Keratinocyte (primary cell): ENCODE measurements at regions not wholly inside any gene's neighbourhood (a gene's known extent, or its start where the extent isn't known, plus 50 kb on each side); places are given as distances from the start of the nearest gene placed in this dataset.

Source experiments
- DNase-seq: peaks from one replicate; pipeline ENCODE4 v3.0.0-alpha.2; 2011; ENCODE audit warnings: low read depth, missing footprints, low spot score
- FAIRE-seq: peaks from 2 replicates; lab custom pipeline; 2011; peaks lifted over from hg19 to GRCh38; lab: Jason Lieb, UNC
- H2AFZ ChIP-seq: 2 replicates; pipeline ENCODE4 v1.6.0; 2012; ENCODE audit warnings: low read length, control low read depth, inconsistent platforms; ENCODE audit not compliant: control insufficient read depth
- H3K27ac ChIP-seq: 2 replicates; pipeline ENCODE4 v1.5.1; 2011; ENCODE audit warnings: low read length; ENCODE audit not compliant: control insufficient read depth, insufficient read depth
- H3K27me3 ChIP-seq: 3 replicates; pipeline ENCODE4 v1.6.0; 2011; ENCODE audit warnings: low read length; ENCODE audit not compliant: control insufficient read depth, insufficient read depth; ENCODE audit errors: extremely low read depth
- H3K36me3 ChIP-seq, 2 experiments: 2 replicates in 1 of 2; 3 replicates in 1 of 2; pipeline ENCODE4 v1.5.1; 2011; ENCODE audit warnings: low read length in 2 of 2, mild to moderate bottlenecking in 1 of 2; ENCODE audit not compliant: control insufficient read depth in 2 of 2, insufficient read depth in 2 of 2; ENCODE audit errors: extremely low read depth in 1 of 2
- H3K4me1 ChIP-seq: 3 replicates; pipeline ENCODE4 v1.5.1; 2011; ENCODE audit warnings: low read length; ENCODE audit not compliant: control insufficient read depth, insufficient read depth; ENCODE audit errors: extremely low read depth
- H3K4me2 ChIP-seq: 3 replicates; pipeline ENCODE4 v1.6.0; 2011; ENCODE audit warnings: low read depth, low read length; ENCODE audit not compliant: control insufficient read depth, insufficient read depth; ENCODE audit errors: extremely low read depth
- H3K4me3 ChIP-seq, 3 experiments: fragments of 200-600 bp in 1 of 3; sonication (generic) in 1 of 3; 2 replicates in 2 of 3; 3 replicates in 1 of 3; pipeline ENCODE4 v1.5.1; 2011 to 2016; ENCODE audit warnings: low read length in 3 of 3, mild to moderate bottlenecking in 3 of 3, control low read depth in 2 of 3, inconsistent platforms in 1 of 3, low read depth in 1 of 3, mixed read lengths in 1 of 3, mixed run types in 1 of 3, moderate library complexity in 1 of 3; ENCODE audit not compliant: control insufficient read depth in 2 of 3, insufficient read depth in 2 of 3; ENCODE audit errors: extremely low read depth in 1 of 3
- H3K79me2 ChIP-seq: 2 replicates; pipeline ENCODE4 v1.6.0; 2012; ENCODE audit warnings: low read length; ENCODE audit not compliant: control insufficient read depth, insufficient read depth
- H3K9ac ChIP-seq: 3 replicates; pipeline ENCODE4 v1.6.0; 2011; ENCODE audit warnings: low read length; ENCODE audit not compliant: control insufficient read depth, insufficient read depth; ENCODE audit errors: extremely low read depth
- H3K9me1 ChIP-seq: 3 replicates; pipeline ENCODE4 v1.6.0; 2011; ENCODE audit warnings: low read length; ENCODE audit not compliant: control insufficient read depth, insufficient read depth; ENCODE audit errors: extremely low read depth
- H3K9me3 ChIP-seq: 2 replicates; pipeline ENCODE4 v1.5.1; 2012; ENCODE audit warnings: low read depth, low read length; ENCODE audit not compliant: control insufficient read depth
- H4K20me1 ChIP-seq: 3 replicates; pipeline ENCODE4 v1.6.0; 2011; ENCODE audit warnings: low read length; ENCODE audit not compliant: control insufficient read depth, insufficient read depth; ENCODE audit errors: extremely low read depth
- CTCF ChIP-seq, 3 experiments: IDR thresholded peaks in 1 of 3; conservative IDR thresholded peaks in 1 of 3; optimal IDR thresholded peaks in 1 of 3; 2 replicates in 2 of 3; 3 replicates in 1 of 3; pipeline versions ENCODE3 to v1.5.1; 2011; ENCODE audit warnings: low read length in 3 of 3, mild to moderate bottlenecking in 3 of 3, moderate library complexity in 2 of 3, control low read depth in 1 of 3, inconsistent platforms in 1 of 3; ENCODE audit not compliant: insufficient read depth in 2 of 3; ENCODE audit errors: extremely low read depth in 1 of 3
- EZH2 ChIP-seq: IDR thresholded peaks from one replicate; pipeline ENCODE4 v1.6.1; 2012; ENCODE audit warnings: inconsistent platforms, mild to moderate bottlenecking, low read length, moderate library complexity
- dilution Hi-C: fragments of 300-500 bp; cut with MboI; formaldehyde crosslinking; loops from one replicate; pipeline ENCODE4 v1.7.0; 2020; ENCODE audit warnings: low sequenced_read_pairs; ENCODE audit not compliant: extremely low pct_ligation_motif_present

GRCh38 chr13:48904668-48905290, 70.9 kb upstream of the FNDC3A start:
- Histone ChIP-seq H2AFZ (no peak overlapping the region), H3K9me3 (no peaks in the 10 kb centered on the region), H3K9ac (no peak overlapping the region), H3K9me1 (no peaks in the 10 kb centered on the region), H3K4me1 (peaks cover 9% of the 10 kb centered on the region), H3K4me3 (no peak overlapping the region), H4K20me1 (no peaks in the 10 kb centered on the region), H3K79me2 (no peaks in the 10 kb centered on the region), H3K27ac (no peak overlapping the region), H3K36me3 (no peaks in the 10 kb centered on the region), H3K27me3 (no peaks in the 10 kb centered on the region), H3K4me2 (no peak overlapping the region)
- no peak for FAIRE-seq
- dilution Hi-C loops: no loop called here
- no peak for TF ChIP-seq CTCF (optimal IDR thresholded peaks at IDR 0.05 in 1 of 3, IDR thresholded peaks at IDR 0.05 in 1 of 3, conservative IDR thresholded peaks at IDR 0.05 in 1 of 3; ENCODE audit: extremely low read depth in 1 of 3, insufficient read depth in 2 of 3, low read length in 3 of 3)
- TF ChIP-seq EZH2: no peak
- no peak for DNase-seq

- Histone ChIP-seq H3K4me3 (no peak overlapping the region), H3K27me3 (no peaks in the 10 kb centered on the region), H3K36me3 (no peaks in the 10 kb centered on the region), H3K27ac (no peak overlapping the region), H4K20me1 (no peaks in the 10 kb centered on the region), H2AFZ (no peak overlapping the region), H3K79me2 (no peaks in the 10 kb centered on the region), H3K4me1 (peaks cover 9% of the 10 kb centered on the region), H3K9me1 (no peaks in the 10 kb centered on the region), H3K9me3 (no peaks in the 10 kb centered on the region), H3K9ac (no peak overlapping the region), H3K4me2 (no peak overlapping the region)
- dilution Hi-C loops: no loop called here
- no peak for FAIRE-seq
- TF ChIP-seq CTCF (optimal IDR thresholded peaks at IDR 0.05 in 1 of 3, IDR thresholded peaks at IDR 0.05 in 1 of 3, conservative IDR thresholded peaks at IDR 0.05 in 1 of 3; ENCODE audit: extremely low read depth in 1 of 3, insufficient read depth in 2 of 3, low read length in 3 of 3): no peak
- DNase-seq: no peak
Measured at GRCh38 chr13:48906200-48906599, 69.5 kb upstream of the FNDC3A start.
